ENCODE measurements at regions not wholly inside any gene's neighbourhood (a gene's known extent, or its start where the extent isn't known, plus 50 kb on each side); places are given as distances from the start of the nearest gene placed in this dataset.

DNA sequence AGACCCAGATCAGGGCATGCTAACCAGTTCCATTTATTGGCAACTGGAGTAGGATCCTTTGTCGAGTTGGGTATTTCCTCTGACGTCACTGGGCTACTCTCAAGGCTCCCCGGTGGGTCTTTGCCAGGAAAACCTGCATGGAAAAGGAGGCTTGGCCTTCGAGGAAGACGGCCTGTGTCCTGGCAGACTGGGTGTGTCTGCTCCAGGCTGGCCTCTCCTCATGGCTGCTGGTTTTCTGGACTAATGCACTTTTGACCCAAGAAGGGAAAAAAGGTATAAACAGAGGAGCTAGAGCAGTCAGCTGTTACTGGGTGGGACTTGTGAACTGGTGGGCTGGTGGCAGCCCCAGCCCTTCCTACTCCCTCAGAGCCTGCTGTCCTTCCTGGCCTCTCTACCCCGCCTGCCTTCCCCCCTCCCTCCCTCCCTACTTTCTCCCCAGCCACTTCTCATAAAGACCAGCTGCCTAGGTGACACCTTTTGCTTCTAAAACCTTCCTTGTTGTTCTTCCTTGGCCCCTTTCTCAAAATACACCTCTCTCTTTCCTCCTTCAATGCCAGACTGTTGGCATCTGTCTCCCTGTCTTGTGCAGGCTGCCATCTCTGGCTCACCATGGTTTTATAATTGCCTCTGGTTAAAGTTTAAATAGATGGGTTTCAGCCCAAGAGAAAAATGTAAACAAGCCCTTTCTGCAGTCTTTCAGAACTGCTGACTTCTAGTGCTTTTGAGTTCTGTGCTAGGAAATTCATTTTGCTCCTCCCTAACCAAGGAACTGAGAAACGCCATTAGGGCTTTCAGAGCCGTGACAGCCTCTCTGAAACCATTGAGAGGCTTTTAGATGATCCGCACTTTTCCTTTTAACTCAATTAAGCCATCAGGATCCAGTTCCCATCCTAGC lies 101.8 kb upstream of the MKLN1 start:
- Histone ChIP-seq H3K9me3 (ENCODE audit: control insufficient read depth, insufficient read depth, low read length) (no peaks in the 10 kb centered on the region), H3K9ac (ENCODE audit: low read depth, low read length) (no peak overlapping the region), H3K27me3 (ENCODE audit: control insufficient read depth, insufficient read depth, low read length) (no peaks in the 10 kb centered on the region), H3K27ac (ENCODE audit: low read depth, low read length) (no peak overlapping the region), H3K4me1 (ENCODE audit: control insufficient read depth, insufficient read depth, low read length) (no peaks in the 10 kb centered on the region), H3K4me3 (ENCODE audit: low read depth, low read length) (no peak overlapping the region), H3K36me3 (ENCODE audit: control insufficient read depth, insufficient read depth, low read length) (no peaks in the 10 kb centered on the region)

DNA sequence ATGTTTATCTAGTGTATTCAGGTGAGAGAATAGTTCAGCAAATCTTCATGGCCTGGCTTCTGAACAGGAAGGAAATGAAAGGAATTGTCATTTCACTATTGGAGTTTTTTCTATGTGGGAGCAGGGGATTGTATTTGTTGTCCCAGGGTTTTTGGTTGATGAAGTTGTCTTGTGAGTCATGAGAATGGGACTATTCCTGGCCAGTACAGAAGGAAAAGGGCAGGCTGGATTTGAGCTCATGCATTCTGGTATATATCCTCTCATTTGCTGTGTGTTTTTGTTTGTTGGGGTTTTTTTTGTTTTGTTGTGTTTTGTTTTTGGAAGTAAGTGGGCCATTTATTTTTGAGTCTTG lies 101.2 kb upstream of the MKLN1 start:
- Histone ChIP-seq H3K4me3 (ENCODE audit: low read depth, low read length) (no peak overlapping the region), H3K36me3 (ENCODE audit: control insufficient read depth, insufficient read depth, low read length) (no peaks in the 10 kb centered on the region), H3K9ac (ENCODE audit: low read depth, low read length) (no peak overlapping the region), H3K9me3 (ENCODE audit: control insufficient read depth, insufficient read depth, low read length) (no peaks in the 10 kb centered on the region), H3K27me3 (ENCODE audit: control insufficient read depth, insufficient read depth, low read length) (no peaks in the 10 kb centered on the region), H3K27ac (ENCODE audit: low read depth, low read length) (no peak overlapping the region), H3K4me1 (ENCODE audit: control insufficient read depth, insufficient read depth, low read length) (peaks cover 3% of the 10 kb centered on the region)

DNA sequence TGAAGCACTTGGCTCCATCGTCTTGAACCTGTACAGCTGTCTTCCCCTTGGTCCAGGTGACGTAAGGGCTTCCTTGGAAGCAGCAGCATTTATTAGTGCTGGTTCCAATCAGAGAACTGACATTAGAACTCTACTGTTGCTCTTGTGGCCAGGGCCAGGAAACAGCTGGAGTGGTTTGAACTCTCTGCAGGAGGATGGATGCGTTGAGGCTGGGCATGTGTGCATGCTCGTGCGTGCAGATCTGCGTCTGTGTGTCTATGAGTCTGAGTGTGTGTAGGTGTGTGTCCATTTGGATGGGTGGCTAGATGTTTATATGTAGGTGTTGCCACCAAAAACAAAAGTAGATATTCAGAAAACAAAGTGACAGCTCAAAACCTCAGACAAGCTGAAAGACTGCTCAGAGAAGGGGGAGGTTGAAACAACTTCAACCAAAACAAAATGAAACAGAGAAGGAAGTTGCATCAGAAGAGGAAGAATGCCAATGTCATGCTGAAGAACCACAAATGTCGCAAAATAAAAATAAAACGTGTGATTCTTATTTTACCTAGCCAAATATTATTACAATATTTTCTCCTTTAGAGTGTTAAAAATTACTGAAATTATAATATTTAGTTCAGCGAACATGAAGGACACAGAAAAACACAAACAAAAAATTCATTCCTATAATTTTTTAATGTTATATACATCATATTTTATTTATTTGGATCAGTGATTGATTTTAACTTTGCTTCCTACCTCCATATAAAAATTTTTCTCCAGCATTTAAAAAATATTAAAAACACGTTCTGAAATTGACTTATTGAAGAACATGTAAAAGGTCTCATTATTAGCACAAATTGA lies 96.1 kb upstream of the MKLN1 start:
- Histone ChIP-seq H3K9ac (ENCODE audit: low read depth, low read length) (no peak overlapping the region), H3K4me3 (ENCODE audit: low read depth, low read length) (no peak overlapping the region), H3K4me1 (ENCODE audit: control insufficient read depth, insufficient read depth, low read length) (peaks cover 14% of the 10 kb centered on the region), H3K27me3 (ENCODE audit: control insufficient read depth, insufficient read depth, low read length) (no peaks in the 10 kb centered on the region), H3K9me3 (ENCODE audit: control insufficient read depth, insufficient read depth, low read length) (no peaks in the 10 kb centered on the region), H3K27ac (ENCODE audit: low read depth, low read length) (no peak overlapping the region), H3K36me3 (ENCODE audit: control insufficient read depth, insufficient read depth, low read length) (no peaks in the 10 kb centered on the region)

DNA sequence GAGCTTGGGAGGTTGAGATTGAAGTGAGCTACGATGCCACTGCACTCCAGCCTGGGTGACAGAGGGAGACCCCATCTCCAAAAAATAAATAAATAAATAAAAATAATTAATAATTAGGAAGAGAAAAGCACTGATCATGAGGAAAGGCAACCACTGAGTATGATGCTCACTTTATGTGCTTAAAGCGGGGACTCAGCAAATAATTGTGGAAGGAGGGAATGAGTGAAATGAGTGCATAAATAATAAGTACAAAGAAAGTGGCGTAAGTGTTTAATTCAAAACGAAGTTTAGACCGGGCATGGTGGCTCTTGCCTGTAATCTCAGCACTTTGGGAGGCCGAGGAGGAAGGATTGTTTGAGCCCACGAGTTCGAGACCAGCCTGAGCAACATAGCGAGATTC lies 94.9 kb upstream of the MKLN1 start:
- H3K36me3 ChIP-seq (ENCODE audit: control insufficient read depth, insufficient read depth, low read length): no peaks in the 10 kb centered on the region
- H3K9ac ChIP-seq (ENCODE audit: low read depth, low read length): no peak overlapping the region
- no peaks in the 10 kb centered on the region for H3K27me3 ChIP-seq (ENCODE audit: control insufficient read depth, insufficient read depth, low read length)
- H3K4me1 ChIP-seq (ENCODE audit: control insufficient read depth, insufficient read depth, low read length): peaks cover 14% of the 10 kb centered on the region
- H3K27ac ChIP-seq (ENCODE audit: low read depth, low read length): no peak overlapping the region
- no peak overlapping the region for H3K4me3 ChIP-seq (ENCODE audit: low read depth, low read length)
- H3K9me3 ChIP-seq (ENCODE audit: control insufficient read depth, insufficient read depth, low read length): no peaks in the 10 kb centered on the region

DNA sequence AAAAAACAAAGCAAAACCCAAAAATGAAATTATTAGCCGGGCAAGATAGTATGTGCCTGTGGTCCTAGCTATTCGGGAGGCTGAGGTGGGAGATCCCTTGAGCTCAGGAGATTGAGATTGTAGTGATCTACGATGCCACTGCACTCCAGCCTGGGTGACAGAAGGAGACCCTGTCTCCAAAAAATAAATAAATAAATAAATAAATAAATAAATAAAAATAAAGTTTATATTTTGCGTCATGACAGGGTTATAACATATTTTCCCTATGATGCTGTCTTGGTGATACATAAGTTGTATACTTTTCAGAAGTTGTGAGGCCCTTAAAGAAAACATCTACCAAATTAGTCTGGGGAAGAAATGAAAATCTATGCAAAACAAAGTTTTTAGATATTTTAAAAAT lies 94.5 kb upstream of the MKLN1 start:
- Histone ChIP-seq H3K9ac (ENCODE audit: low read depth, low read length) (no peak overlapping the region), H3K36me3 (ENCODE audit: control insufficient read depth, insufficient read depth, low read length) (no peaks in the 10 kb centered on the region), H3K9me3 (ENCODE audit: control insufficient read depth, insufficient read depth, low read length) (no peaks in the 10 kb centered on the region), H3K27me3 (ENCODE audit: control insufficient read depth, insufficient read depth, low read length) (no peaks in the 10 kb centered on the region), H3K4me1 (ENCODE audit: control insufficient read depth, insufficient read depth, low read length) (peaks cover 14% of the 10 kb centered on the region), H3K27ac (ENCODE audit: low read depth, low read length) (no peak overlapping the region), H3K4me3 (ENCODE audit: low read depth, low read length) (no peak overlapping the region)

DNA sequence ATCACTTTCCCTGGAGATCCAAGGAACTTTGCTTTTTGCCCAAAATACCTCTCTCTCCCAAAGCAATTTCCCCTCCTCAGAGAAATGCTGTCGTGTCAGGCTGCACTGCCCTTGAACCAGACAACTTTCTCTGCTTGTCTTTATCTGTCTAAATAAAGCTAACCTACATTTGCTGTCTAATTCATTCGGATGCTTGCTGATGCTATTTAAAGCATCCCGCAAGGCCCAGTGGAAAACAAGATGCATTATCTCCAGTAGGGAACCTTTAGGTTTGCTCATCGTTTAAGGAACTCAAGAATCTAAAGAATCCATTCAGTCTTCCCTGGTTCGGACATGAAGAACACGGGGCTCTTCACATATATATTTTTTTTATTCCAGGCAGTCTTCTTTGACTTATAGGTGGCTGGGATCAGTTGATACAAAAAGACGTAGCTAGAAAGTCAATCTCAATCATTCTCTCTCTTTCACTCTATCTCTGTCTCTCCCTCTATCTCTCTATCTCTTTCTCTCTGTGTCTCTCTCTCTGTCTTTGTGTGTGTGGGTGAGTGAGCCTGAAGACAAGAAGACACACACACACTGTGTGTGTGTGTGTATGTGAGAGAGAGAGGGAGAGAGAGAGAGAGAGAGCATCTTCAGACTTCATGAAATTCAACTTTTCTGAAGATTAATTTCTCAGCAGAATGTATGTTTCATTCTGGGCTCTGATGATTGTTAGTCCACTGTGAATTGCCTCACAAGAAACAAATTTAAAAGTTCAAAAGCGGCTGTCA lies 92.8 kb upstream of the MKLN1 start:
- no peaks in the 10 kb centered on the region for H3K27me3 ChIP-seq (ENCODE audit: control insufficient read depth, insufficient read depth, low read length)
- no peaks in the 10 kb centered on the region for H3K9me3 ChIP-seq (ENCODE audit: control insufficient read depth, insufficient read depth, low read length)
- no peak overlapping the region for H3K4me3 ChIP-seq (ENCODE audit: low read depth, low read length)
- H3K4me1 ChIP-seq (ENCODE audit: control insufficient read depth, insufficient read depth, low read length): peaks cover 14% of the 10 kb centered on the region
- H3K9ac ChIP-seq (ENCODE audit: low read depth, low read length): no peak overlapping the region
- no peak overlapping the region for H3K27ac ChIP-seq (ENCODE audit: low read depth, low read length)
- no peaks in the 10 kb centered on the region for H3K36me3 ChIP-seq (ENCODE audit: control insufficient read depth, insufficient read depth, low read length)

DNA sequence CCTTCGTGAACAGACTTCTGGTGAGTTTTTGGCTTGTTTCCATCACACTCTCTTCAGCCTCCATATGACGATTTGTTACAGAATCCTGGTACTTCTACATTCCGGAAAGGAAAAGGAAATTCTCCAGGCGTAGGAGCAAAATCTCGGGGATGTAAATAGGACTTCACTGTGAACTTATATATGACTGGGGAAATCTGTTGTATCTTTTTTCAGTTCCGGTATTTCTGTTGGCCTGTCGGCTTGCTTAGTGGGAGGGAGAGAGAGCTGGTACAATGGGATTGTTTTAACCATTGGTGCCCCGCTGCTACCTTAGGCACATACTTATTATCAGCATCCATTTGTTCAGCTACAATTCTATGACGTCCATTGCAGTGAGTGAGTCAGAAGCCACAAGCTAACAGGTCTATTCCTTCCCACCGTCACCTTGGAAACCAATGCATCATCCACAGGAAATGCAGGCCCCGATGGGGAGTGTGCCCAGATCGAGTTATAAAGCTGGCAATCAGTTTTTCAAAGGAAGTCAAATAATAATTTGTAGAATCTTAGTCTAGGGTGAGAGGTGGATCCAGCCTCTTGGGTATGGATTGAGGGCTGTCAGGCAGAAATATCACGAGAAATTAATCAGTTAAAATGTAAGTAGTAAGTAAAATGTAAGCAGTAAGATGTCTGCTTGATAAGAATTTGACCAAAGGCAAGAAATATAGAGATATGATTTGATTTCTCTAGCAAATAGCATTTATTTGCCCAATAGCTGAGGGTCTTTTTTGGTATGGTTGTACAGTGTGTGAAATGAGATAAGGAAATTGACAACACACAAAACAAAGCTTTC lies 92.0 kb upstream of the MKLN1 start:
- H3K4me3 ChIP-seq (ENCODE audit: low read depth, low read length): no peak overlapping the region
- H3K27ac ChIP-seq (ENCODE audit: low read depth, low read length): no peak overlapping the region
- no peaks in the 10 kb centered on the region for H3K27me3 ChIP-seq (ENCODE audit: control insufficient read depth, insufficient read depth, low read length)
- no peaks in the 10 kb centered on the region for H3K36me3 ChIP-seq (ENCODE audit: control insufficient read depth, insufficient read depth, low read length)
- peaks cover 14% of the 10 kb centered on the region for H3K4me1 ChIP-seq (ENCODE audit: control insufficient read depth, insufficient read depth, low read length)
- no peak overlapping the region for H3K9ac ChIP-seq (ENCODE audit: low read depth, low read length)
- no peaks in the 10 kb centered on the region for H3K9me3 ChIP-seq (ENCODE audit: control insufficient read depth, insufficient read depth, low read length)

DNA sequence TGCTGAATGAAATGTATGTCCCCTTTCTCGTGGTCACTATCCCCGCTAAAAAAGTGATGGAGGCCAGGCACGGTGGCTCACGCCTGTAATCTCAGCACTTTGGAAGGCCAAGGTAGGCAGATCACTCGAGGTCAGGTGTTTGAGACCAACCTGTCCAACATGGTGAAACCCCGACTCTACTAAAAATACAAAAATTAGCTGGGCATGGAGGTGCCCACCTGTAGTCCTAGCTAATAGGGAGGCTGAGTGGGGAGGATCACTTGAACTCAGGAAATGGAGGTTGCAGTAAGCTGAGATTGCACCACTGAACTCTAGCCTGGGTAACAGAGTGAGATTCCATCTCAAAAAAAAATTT lies 91.4 kb upstream of the MKLN1 start:
- Histone ChIP-seq H3K9ac (ENCODE audit: low read depth, low read length) (no peak overlapping the region), H3K4me1 (ENCODE audit: control insufficient read depth, insufficient read depth, low read length) (peaks cover 14% of the 10 kb centered on the region), H3K9me3 (ENCODE audit: control insufficient read depth, insufficient read depth, low read length) (no peaks in the 10 kb centered on the region), H3K4me3 (ENCODE audit: low read depth, low read length) (no peak overlapping the region), H3K36me3 (ENCODE audit: control insufficient read depth, insufficient read depth, low read length) (no peaks in the 10 kb centered on the region), H3K27me3 (ENCODE audit: control insufficient read depth, insufficient read depth, low read length) (no peaks in the 10 kb centered on the region), H3K27ac (ENCODE audit: low read depth, low read length) (no peak overlapping the region)

DNA sequence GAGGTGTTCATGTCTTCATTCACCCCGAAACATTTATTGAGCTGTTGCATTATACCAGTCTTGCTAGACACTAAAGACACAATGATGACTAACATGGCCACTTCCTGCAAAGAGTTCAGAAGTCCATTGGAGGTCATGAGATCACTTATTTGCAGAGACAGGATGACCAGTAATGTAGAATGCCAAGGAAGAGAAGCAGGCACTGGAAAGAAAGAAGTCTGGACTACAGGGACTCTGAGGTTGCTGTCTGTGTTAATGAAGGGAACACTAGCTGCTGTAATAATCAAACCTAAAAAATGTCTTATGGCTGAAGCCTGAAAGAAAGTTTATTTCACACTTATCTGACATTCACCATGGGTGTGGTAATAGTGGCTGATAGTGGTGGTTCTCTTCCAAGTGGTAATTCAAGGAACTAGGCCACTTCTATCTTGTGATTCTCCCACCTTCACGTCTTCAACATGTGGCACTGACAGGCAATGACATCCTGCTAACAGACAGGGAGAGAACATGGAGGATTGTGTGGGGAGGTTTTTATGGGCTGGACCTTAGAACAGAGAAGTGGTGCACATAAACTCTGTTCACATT lies 89.2 kb upstream of the MKLN1 start:
- Histone ChIP-seq H3K27me3 (ENCODE audit: control insufficient read depth, insufficient read depth, low read length) (no peaks in the 10 kb centered on the region), H3K9ac (ENCODE audit: low read depth, low read length) (no peak overlapping the region), H3K36me3 (ENCODE audit: control insufficient read depth, insufficient read depth, low read length) (no peaks in the 10 kb centered on the region), H3K9me3 (ENCODE audit: control insufficient read depth, insufficient read depth, low read length) (no peaks in the 10 kb centered on the region), H3K4me3 (ENCODE audit: low read depth, low read length) (no peak overlapping the region), H3K4me1 (ENCODE audit: control insufficient read depth, insufficient read depth, low read length) (peaks cover 9% of the 10 kb centered on the region; the same call in 1 of the 2 replicates), H3K27ac (ENCODE audit: low read depth, low read length) (no peak overlapping the region)

DNA sequence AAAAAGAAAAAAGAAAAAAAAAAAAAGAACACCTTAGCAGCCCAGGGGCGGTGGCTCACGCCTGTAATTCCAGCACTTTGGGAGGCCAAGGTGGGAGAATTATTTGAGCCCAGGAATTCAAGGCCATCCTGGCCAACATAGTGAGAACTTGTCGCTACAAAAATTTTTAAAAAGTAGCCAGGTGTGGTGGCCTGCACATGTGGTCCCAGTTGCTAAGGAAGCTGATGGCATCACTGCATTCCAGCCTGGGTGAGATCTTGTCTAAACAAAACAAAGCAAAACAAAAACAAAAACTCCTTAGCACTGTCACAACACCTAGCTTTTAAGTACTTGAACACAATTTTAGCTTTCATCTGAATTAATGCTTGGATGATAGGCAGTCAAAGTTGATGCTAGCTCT lies 86.3 kb upstream of the MKLN1 start:
- Histone ChIP-seq H3K36me3 (ENCODE audit: control insufficient read depth, insufficient read depth, low read length) (no peaks in the 10 kb centered on the region), H3K4me3 (ENCODE audit: low read depth, low read length) (no peak overlapping the region), H3K27ac (ENCODE audit: low read depth, low read length) (no peak overlapping the region), H3K9ac (ENCODE audit: low read depth, low read length) (no peak overlapping the region), H3K27me3 (ENCODE audit: control insufficient read depth, insufficient read depth, low read length) (no peaks in the 10 kb centered on the region), H3K4me1 (ENCODE audit: control insufficient read depth, insufficient read depth, low read length) (peaks cover 11% of the 10 kb centered on the region; the same call in 1 of the 2 replicates), H3K9me3 (ENCODE audit: control insufficient read depth, insufficient read depth, low read length) (no peaks in the 10 kb centered on the region)
